NCI-H1417 (cell line): ENCODE measurements at regions not wholly inside any gene's neighbourhood (a gene's known extent, or its start where the extent isn't known, plus 50 kb on each side); places are given as distances from the start of the nearest gene placed in this dataset.

Experiments used
- DNase-seq, 3 experiments: peaks; one replicate each; lab custom pipeline; 2025; lab: John Stamatoyannopoulos, UW

GRCh38 chr1:243944429-243945160 is 94.6 kb upstream of the AKT3 start:
- no peak for DNase-seq

DNA sequence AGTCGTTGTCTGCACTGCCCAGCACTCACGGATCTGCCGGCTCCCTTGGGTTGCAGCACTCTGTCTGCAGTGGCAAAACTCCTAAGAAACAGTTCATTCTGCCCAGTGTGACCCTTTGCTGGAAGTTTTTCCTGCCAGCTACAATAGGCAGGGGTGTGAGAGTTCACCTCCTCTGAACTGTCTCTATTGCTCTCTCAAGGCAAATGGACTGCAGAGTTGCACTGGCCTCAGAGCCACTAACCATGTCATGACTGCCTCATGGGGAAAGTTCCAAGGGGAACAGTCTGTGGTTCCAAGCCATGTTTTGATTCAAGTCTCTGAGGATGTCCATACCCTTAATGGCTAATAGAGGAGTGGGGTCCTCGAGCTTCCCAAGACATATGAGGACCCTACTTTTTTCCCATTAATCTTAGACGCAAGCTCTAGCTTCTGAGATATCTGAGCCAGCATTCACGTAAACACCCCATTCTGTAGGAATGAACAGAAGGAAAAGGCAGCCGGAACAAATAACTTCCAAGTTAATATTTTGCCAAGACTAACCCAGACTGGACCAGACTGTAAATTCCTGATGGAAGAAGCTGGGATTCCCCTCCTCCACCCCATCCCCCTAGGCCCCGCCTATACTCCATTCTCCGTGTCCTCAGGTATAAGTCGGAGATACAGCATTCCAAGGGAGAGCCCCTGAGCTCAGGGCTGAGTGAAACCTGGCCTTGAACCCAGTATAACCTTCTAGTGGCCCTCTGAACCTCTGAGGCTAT is 93.8 kb upstream of the AKT3 start:
- DNase-seq: no peak

- DNase-seq: no peak
These were observed 92.4 kb upstream of the AKT3 start for GRCh38 chr1:243942196-243943150.

GRCh38 chr1:243940451-243940850 is 90.4 kb upstream of the AKT3 start:
- no peak for DNase-seq

DNA sequence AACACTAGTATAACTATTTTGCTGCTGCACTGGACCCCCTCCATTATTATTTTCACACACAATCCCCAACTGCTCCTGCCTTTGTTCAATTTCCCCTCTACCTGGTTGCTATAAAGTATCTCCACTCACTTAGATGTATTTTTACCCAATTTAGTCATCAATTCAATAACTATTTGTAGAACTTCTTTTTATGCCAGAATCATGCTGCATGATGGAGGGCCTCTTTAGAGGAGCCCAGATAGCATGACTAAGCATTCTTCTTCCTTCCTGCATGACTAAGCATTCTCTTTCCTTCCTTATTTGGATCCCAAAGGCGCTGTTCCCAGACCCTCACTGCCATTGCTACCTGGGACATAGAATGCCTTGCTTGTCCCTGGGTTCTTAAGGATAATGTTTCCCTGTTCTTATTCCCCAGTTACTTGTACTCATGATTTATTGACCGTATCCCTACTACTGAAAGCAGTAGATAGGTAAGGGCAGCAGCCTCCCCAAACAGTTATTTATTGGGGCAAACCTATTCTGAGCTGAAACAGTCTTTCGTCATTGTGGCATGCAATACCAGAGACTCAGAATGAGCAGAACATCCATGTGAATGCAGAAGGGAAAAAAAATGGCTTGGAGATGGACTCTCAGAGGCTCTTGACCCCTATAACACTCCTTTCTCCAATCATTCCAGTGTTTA is 89.3 kb upstream of the AKT3 start:
- DNase-seq: no peak

GRCh38 chr1:243938208-243938607 is 88.2 kb upstream of the AKT3 start:
- no peak for DNase-seq

DNA sequence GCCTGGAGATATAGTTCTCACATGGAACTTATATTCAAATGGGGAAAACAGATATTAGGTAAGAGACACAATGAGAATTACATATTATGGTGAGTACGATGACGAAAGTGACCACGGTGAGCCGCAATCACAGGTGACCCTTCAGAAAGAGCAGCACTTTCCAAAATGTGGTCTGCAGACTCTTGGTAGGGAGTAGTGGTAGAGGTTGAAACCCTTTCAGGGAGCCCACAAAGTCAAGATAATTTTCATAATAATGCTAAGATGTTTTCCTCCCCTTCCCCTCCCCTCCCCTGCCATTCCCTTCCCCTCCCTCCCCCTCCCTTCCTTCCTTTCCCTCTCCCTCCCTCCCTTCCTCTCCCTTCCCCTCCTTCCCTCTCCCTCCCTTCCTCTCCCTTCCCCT is 83.5 kb upstream of the AKT3 start:
- DNase-seq: no peak

GRCh38 chr1:243931957-243932356 is 81.9 kb upstream of the AKT3 start:
- no peak for DNase-seq

GRCh38 chr1:243930822-243931671 is 81.0 kb upstream of the AKT3 start:
- DNase-seq: no peak

GRCh38 chr1:243927381-243927780 is 77.3 kb upstream of the AKT3 start:
- DNase-seq: no peak

- no peak for DNase-seq
These were observed 76.8 kb upstream of the AKT3 start for GRCh38 chr1:243926803-243927245.

DNA sequence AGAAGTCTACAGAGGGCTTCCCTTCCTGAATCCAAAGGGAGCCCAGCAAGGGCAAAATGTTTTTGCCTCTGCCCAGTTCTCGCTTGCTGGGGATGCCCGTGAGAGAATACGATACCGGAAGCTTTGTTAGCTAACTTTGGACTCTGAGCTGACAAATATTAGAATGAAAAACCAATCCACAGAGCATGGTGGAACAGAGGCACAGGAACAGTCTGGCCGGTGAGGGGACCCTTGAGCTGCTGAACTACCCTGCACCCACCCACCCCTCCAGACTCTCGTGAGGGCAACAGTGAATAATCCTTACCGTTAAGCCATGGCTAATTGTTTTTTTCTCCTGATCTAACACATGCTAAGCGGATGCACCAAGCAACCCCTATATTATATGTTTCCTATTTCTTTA is 76.3 kb upstream of the AKT3 start:
- no peak for DNase-seq

DNA sequence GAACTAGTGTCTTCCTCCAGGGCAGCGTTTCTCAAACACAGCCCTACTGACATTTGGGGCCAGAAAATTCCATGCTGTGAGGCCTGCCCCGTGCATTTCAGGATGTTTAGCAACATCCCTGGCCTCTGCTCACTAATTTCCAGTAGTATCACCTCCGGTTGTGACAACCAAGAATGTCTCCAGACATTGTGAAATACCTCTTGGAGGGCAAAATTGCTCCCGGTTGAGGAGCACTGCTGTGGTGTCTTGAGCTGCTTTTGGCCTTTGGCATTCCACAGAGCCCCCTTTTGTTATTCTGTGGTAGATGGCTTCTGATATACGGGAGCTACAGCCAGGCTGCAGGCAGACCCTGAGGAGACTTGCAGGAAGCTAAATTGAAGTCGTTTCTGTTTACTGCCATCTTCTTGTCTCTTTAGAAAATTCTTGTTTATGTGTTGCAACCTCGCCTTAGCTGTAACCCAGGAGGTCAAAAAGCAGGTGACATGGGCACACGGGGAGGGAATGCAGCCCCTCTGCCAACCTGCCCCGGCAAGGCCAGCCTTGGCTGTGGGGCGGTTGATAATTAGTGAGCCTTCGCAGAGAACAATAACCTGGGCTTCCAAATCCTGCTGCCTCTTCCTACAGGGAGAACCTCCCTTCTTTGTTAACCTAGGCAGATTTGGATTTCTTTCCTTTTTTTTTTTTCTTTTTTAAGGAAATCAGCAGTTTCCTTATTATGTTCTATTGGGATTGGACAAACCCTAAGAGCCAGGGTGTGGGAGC is 74.7 kb upstream of the AKT3 start:
- DNase-seq: no peak

GRCh38 chr1:243924188-243924587 is 74.1 kb upstream of the AKT3 start:
- no peak for DNase-seq

GRCh38 chr1:243923292-243924171 is 73.5 kb upstream of the AKT3 start:
- DNase-seq: no peak

DNA sequence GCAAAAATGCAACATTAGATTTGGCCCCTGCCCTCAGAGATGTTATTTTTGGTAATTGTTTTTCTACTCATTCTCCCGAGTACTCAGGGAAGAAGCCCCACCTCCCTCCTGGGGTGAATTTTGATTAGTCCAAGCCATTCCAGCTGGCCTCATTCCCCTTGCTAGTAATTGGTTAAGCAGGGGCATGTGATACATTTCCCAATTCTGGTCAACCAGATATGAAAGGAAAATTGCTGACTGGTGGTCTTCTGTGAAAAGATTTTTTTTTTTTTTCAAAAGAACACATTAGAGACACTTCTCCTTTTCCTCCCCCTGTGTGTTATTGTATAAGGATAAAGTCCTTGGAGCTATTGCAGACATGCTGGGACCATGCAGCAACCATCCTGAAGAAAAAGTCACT is 71.1 kb upstream of the AKT3 start:
- no peak for DNase-seq

DNA sequence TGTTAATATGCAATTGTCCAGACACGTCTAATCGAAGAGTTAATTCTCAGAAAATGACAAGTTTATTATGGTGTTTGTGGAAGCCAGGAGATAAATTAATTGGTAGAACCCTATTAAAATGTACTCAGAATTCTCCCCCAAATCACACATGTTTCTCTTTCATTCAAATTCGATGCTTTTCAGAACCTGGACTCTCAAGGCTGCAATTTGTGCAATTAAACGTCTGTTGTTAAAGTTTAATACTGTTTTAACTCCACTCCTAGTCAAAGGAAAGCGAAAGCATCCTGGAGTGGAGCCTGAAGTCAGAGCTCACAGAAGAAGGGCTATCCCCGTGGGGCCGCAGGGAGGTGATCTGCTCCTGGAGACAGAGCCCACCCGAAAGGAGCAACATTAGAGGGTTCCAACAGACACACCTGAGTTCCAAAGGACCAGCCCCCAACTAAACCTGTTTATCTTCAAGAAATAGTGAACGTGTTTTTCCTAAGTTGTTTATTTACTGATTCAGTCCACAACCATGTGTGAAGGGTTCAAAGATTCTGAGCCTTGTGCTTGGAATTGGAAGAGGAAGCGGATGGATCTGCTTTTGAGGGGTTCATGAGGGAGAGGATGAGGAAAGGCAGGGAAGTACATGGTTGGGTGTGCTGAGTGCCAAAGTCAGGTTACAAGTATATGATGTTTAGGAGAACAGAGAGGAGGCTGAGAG is 68.0 kb upstream of the AKT3 start:
- DNase-seq: peak in 2 of 3 experiments; percentile 18 to 66

DNA sequence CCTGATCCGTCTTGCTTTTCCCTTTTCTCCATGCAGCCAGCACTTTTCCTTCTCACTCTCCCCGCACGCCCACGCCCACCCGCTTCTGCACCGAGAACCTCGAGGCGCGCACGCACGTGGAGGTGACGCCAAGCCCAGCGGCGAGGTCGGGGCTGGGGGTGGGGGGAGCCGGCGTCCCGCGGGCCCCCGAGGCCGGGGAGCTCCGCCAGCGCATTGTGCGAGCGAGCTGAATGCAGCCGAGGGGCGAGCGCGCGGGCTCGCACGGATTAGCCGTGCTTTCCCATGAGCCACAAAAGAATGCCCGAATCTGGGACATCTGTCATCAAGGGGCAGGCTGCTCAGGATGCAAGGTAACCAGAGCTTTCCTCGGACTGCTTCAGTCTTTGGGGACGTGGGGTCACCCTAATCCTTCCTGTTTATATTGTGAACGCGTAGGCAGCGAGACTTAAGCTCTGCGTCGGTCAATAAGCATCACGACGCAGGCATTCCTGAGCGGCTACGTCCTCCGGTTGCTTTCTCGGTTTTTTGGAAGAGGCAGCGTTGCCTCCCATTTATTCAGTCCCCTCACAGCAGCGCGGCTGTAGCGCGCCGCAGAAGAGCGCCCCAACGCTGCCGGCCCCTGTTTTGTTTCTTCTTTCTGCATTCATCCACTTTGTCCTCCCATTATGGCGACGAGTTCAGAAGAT is 67.3 kb upstream of the AKT3 start:
- peak; percentile 2 to 87 (median 80) for DNase-seq
